ENCODE measurements at regions not wholly inside any gene's neighbourhood (a gene's known extent, or its start where the extent isn't known, plus 50 kb on each side); places are given as distances from the start of the nearest gene placed in this dataset.

GRCh38 chr9:7907551-7908337 is 108.2 kb upstream of the DMAC1 start:
- intact Hi-C loops (cut with micrococcal nuclease) (no loop called here), dilution Hi-C loops (cut with MboI; ENCODE audit: extremely low pct_ligation_motif_present, low sequenced_read_pairs) (no loop called here)
- Histone ChIP-seq H3K36me3 (ENCODE audit: control insufficient read depth in 2 of 2, extremely low read depth in 1 of 2, insufficient read depth in 2 of 2, low read length in 2 of 2) (no peaks in the 10 kb centered on the region), H3K9me1 (replicated peaks; ENCODE audit: control insufficient read depth, extremely low read depth, insufficient read depth, low read length) (no peaks in the 10 kb centered on the region), H3K79me2 (ENCODE audit: control insufficient read depth, insufficient read depth, low read length) (no peaks in the 10 kb centered on the region), H3K4me1 (ENCODE audit: control insufficient read depth, extremely low read depth, insufficient read depth, low read length) (no peaks in the 10 kb centered on the region), H4K20me1 (replicated peaks; ENCODE audit: control insufficient read depth, extremely low read depth, insufficient read depth, low read length) (no peaks in the 10 kb centered on the region), H2AFZ (ENCODE audit: low read depth, low read length) (no peak overlapping the region), H3K9ac (replicated peaks; ENCODE audit: extremely low read depth, insufficient read depth, low read length) (no peak overlapping the region), H3K4me2 (ENCODE audit: insufficient read depth, low read length) (no peak overlapping the region), H3K9me3 (replicated peaks; ENCODE audit: control insufficient read depth, insufficient read depth, low read length) (peaks cover 2% of the 10 kb centered on the region), H3K27ac (ENCODE audit: insufficient read depth, low read depth, low read length) (no peak overlapping the region), H3K27me3 (ENCODE audit: control insufficient read depth in 2 of 2, insufficient read depth in 2 of 2, low read length in 2 of 2) (no peaks in the 10 kb centered on the region), H3K4me3 (replicated peaks in 1 of 3; ENCODE audit: insufficient read depth in 1 of 3, low read depth in 1 of 3, low read length in 3 of 3) (no peak overlapping the region)
- no peak for TF ChIP-seq POLR2AphosphoS5 (IDR thresholded peaks at IDR 0.05; ENCODE audit: insufficient read depth, low read depth, low read length)
- no peak for TF ChIP-seq POLR2A (IDR thresholded peaks at IDR 0.05; ENCODE audit: low read depth, low read length)
- TF ChIP-seq, protein P1, sequence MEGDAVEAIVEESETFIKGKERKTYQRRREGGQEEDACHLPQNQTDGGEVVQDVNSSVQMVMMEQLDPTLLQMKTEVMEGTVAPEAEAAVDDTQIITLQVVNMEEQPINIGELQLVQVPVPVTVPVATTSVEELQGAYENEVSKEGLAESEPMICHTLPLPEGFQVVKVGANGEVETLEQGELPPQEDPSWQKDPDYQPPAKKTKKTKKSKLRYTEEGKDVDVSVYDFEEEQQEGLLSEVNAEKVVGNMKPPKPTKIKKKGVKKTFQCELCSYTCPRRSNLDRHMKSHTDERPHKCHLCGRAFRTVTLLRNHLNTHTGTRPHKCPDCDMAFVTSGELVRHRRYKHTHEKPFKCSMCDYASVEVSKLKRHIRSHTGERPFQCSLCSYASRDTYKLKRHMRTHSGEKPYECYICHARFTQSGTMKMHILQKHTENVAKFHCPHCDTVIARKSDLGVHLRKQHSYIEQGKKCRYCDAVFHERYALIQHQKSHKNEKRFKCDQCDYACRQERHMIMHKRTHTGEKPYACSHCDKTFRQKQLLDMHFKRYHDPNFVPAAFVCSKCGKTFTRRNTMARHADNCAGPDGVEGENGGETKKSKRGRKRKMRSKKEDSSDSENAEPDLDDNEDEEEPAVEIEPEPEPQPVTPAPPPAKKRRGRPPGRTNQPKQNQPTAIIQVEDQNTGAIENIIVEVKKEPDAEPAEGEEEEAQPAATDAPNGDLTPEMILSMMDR (IDR thresholded peaks at IDR 0.05; ENCODE audit: extremely low read depth in 1 of 2, insufficient read depth in 1 of 2, low read depth in 1 of 2, low read length in 2 of 2): no peak
- no peak for TF ChIP-seq MAX (IDR thresholded peaks at IDR 0.05; ENCODE audit: insufficient read depth, insufficient read length)
- no peak for TF ChIP-seq EZH2 (IDR thresholded peaks at IDR 0.05; ENCODE audit: borderline replicate concordance, low read depth, low read length, severe bottlenecking)
- no peak for TF ChIP-seq GATA2 (IDR thresholded peaks at IDR 0.05; ENCODE audit: insufficient read depth, insufficient read length, low read depth, low read length)
- no peak for TF ChIP-seq JUN (IDR thresholded peaks at IDR 0.05; ENCODE audit: borderline replicate concordance, insufficient read depth, insufficient read length, low read depth)
- no peak for TF ChIP-seq FOS (IDR thresholded peaks at IDR 0.05; ENCODE audit: borderline replicate concordance, insufficient read depth, low read length)
- no peak for TF ChIP-seq MYC (IDR thresholded peaks at IDR 0.05; ENCODE audit: low read depth, low read length)
- DNase-seq (ENCODE audit: low read depth, low spot score): no peak
- CTCF ChIA-PET: no interaction called here
- no TSS peak for BruUV-seq (replicated peaks)
- POLR2A ChIA-PET: no interaction called here
- no peak for FAIRE-seq

Data from endothelial cell of umbilical vein (primary cell).